ENCODE measurements at regions not wholly inside any gene's neighbourhood (a gene's known extent, or its start where the extent isn't known, plus 50 kb on each side); places are given as distances from the start of the nearest gene placed in this dataset.

- H4K20me1 ChIP-seq (replicated peaks; ENCODE audit: control insufficient read depth, extremely low read depth, insufficient read depth, low read length) = no peaks in the 10 kb centered on the region
- no peaks in the 10 kb centered on the region for H3K27me3 ChIP-seq (ENCODE audit: control insufficient read depth in 2 of 2, insufficient read depth in 2 of 2, low read length in 2 of 2)
- H3K36me3 ChIP-seq (ENCODE audit: control insufficient read depth in 2 of 2, extremely low read depth in 1 of 2, insufficient read depth in 2 of 2, low read length in 2 of 2) = no peaks in the 10 kb centered on the region
- BruUV-seq (replicated peaks) = no TSS peak
- H3K27ac ChIP-seq (ENCODE audit: insufficient read depth, low read depth, low read length) = peak overlapping the region; percentile 43
- FAIRE-seq (no peak), DNase-seq (ENCODE audit: low read depth, low spot score) (peak; percentile 95)
- no peaks in the 10 kb centered on the region for H3K9me3 ChIP-seq (replicated peaks; ENCODE audit: control insufficient read depth, insufficient read depth, low read length)
- no peaks in the 10 kb centered on the region for H3K9me1 ChIP-seq (replicated peaks; ENCODE audit: control insufficient read depth, extremely low read depth, insufficient read depth, low read length)
- H3K79me2 ChIP-seq (ENCODE audit: control insufficient read depth, insufficient read depth, low read length) = no peaks in the 10 kb centered on the region
- dilution Hi-C loops (cut with MboI; ENCODE audit: extremely low pct_ligation_motif_present, low sequenced_read_pairs) (no loop called here), intact Hi-C loops (cut with micrococcal nuclease) (loop anchor here (1.0 to 10.0 kb wide), 9 partner anchors 438 to 1816 kb away; no protein-coding TSS in a partner anchor)
- peaks cover 19% of the 10 kb centered on the region for H3K4me1 ChIP-seq (ENCODE audit: control insufficient read depth, extremely low read depth, insufficient read depth, low read length)
- ChIA-PET CTCF (interaction anchor here (0.7 to 6.2 kb wide), 39 partner anchors 9 to 1959 kb away, joined by 3 to 238 read pairs (median 5); no protein-coding TSS in a partner anchor), POLR2A (interaction anchor here (1.0 kb wide), 1 partner anchor 438 kb away, joined by 3 read pairs; no protein-coding TSS in a partner anchor)
- TF ChIP-seq MAX (IDR thresholded peaks at IDR 0.05; ENCODE audit: insufficient read depth, insufficient read length) (no peak), FOS (IDR thresholded peaks at IDR 0.05; ENCODE audit: borderline replicate concordance, insufficient read depth, low read length) (no peak), GATA2 (IDR thresholded peaks at IDR 0.05; ENCODE audit: insufficient read depth, insufficient read length, low read depth, low read length) (no peak), POLR2A (IDR thresholded peaks at IDR 0.05; ENCODE audit: low read depth, low read length) (no peak), JUN (IDR thresholded peaks at IDR 0.05; ENCODE audit: borderline replicate concordance, insufficient read depth, insufficient read length, low read depth) (peak; percentile 57), EZH2 (IDR thresholded peaks at IDR 0.05; ENCODE audit: borderline replicate concordance, low read depth, low read length, severe bottlenecking) (no peak)
- H3K9ac ChIP-seq (replicated peaks; ENCODE audit: extremely low read depth, insufficient read depth, low read length) = peak overlapping the region; percentile 39
- peak overlapping the region; percentile 83 for H2AFZ ChIP-seq (ENCODE audit: low read depth, low read length)
- H3K4me3 ChIP-seq (replicated peaks in 1 of 3; ENCODE audit: insufficient read depth in 1 of 3, low read depth in 1 of 3, low read length in 3 of 3) = no peak overlapping the region
- peak overlapping the region; percentile 65 for H3K4me2 ChIP-seq (ENCODE audit: insufficient read depth, low read length)
Measured at GRCh38 chr2:155377931-155378444, 679.5 kb downstream of the KCNJ3 start.

GRCh38 chr2:155377266-155377680 is 678.8 kb downstream of the KCNJ3 start:
- Histone ChIP-seq H3K27ac (ENCODE audit: insufficient read depth, low read depth, low read length) (peak overlapping the region; percentile 43), H3K36me3 (ENCODE audit: control insufficient read depth in 2 of 2, extremely low read depth in 1 of 2, insufficient read depth in 2 of 2, low read length in 2 of 2) (no peaks in the 10 kb centered on the region), H3K9me1 (replicated peaks; ENCODE audit: control insufficient read depth, extremely low read depth, insufficient read depth, low read length) (no peaks in the 10 kb centered on the region), H3K4me1 (ENCODE audit: control insufficient read depth, extremely low read depth, insufficient read depth, low read length) (peaks cover 19% of the 10 kb centered on the region), H3K9me3 (replicated peaks; ENCODE audit: control insufficient read depth, insufficient read depth, low read length) (no peaks in the 10 kb centered on the region), H4K20me1 (replicated peaks; ENCODE audit: control insufficient read depth, extremely low read depth, insufficient read depth, low read length) (no peaks in the 10 kb centered on the region), H3K4me3 (replicated peaks in 1 of 3; ENCODE audit: insufficient read depth in 1 of 3, low read depth in 1 of 3, low read length in 3 of 3) (peak overlapping the region in 1 of 3 experiments; percentile 40), H2AFZ (ENCODE audit: low read depth, low read length) (peak overlapping the region; percentile 83), H3K79me2 (ENCODE audit: control insufficient read depth, insufficient read depth, low read length) (no peaks in the 10 kb centered on the region), H3K27me3 (ENCODE audit: control insufficient read depth in 2 of 2, insufficient read depth in 2 of 2, low read length in 2 of 2) (no peaks in the 10 kb centered on the region), H3K4me2 (ENCODE audit: insufficient read depth, low read length) (peak overlapping the region; percentile 65), H3K9ac (replicated peaks; ENCODE audit: extremely low read depth, insufficient read depth, low read length) (peak overlapping the region; percentile 38)
- TF ChIP-seq JUN (IDR thresholded peaks at IDR 0.05; ENCODE audit: borderline replicate concordance, insufficient read depth, insufficient read length, low read depth) (no peak), CTCF (IDR thresholded peaks at IDR 0.05; ENCODE audit: extremely low read depth in 1 of 2, insufficient read depth in 1 of 2, low read depth in 1 of 2, low read length in 2 of 2) (peak; percentile 12 to 24)
- DNase-seq (ENCODE audit: low read depth, low spot score) = peak; percentile 75
- intact Hi-C loops (cut with micrococcal nuclease) = loop anchor here (1.0 to 10.0 kb wide), 8 partner anchors 439 to 1817 kb away; no protein-coding TSS in a partner anchor
- no TSS peak for BruUV-seq (replicated peaks)
- ChIA-PET POLR2A (interaction anchor here (1.0 kb wide), 1 partner anchor 439 kb away, joined by 3 read pairs; no protein-coding TSS in a partner anchor), CTCF (interaction anchor here (0.5 to 6.2 kb wide), 80 partner anchors 8 to 1959 kb away, joined by 3 to 238 read pairs (median 4); partner anchors contain the start of gene ERMN)
- dilution Hi-C loops (cut with MboI; ENCODE audit: extremely low pct_ligation_motif_present, low sequenced_read_pairs) = no loop called here
- no peak for FAIRE-seq
